GM12891 (cell line): ENCODE measurements at regions not wholly inside any gene's neighbourhood (a gene's known extent, or its start where the extent isn't known, plus 50 kb on each side); places are given as distances from the start of the nearest gene placed in this dataset.

ENCODE experiments used
- DNase-seq: peaks from one replicate; pipeline ENCODE4 v3.0.0; 2011; ENCODE audit warnings: low spot score; ENCODE audit not compliant: insufficient read length
- FAIRE-seq: peaks from 2 replicates; lab custom pipeline; 2011; peaks lifted over from hg19 to GRCh38; lab: Jason Lieb, UNC
- PAX5 ChIP-seq: IDR thresholded peaks from 2 replicates; pipeline ENCODE4 v1.6.1; 2011; ENCODE audit warnings: low read length, moderate library complexity, mild to moderate bottlenecking; ENCODE audit not compliant: insufficient read depth, severe bottlenecking
- POLR2A ChIP-seq: IDR thresholded peaks from 2 replicates; pipeline ENCODE4 v1.6.1; 2011; ENCODE audit warnings: low read depth, low read length, control low read depth
- POLR2AphosphoS5 ChIP-seq: IDR thresholded peaks from 2 replicates; pipeline ENCODE4 v1.6.1; 2011; ENCODE audit warnings: low read depth, low read length, control low read depth
- POU2F2 ChIP-seq: IDR thresholded peaks from 2 replicates; pipeline ENCODE4 v1.6.1; 2011; ENCODE audit warnings: low read depth, mild to moderate bottlenecking, control low read depth, low read length, moderate library complexity
- SPI1 ChIP-seq: IDR thresholded peaks from 2 replicates; pipeline ENCODE4 v1.6.1; 2011; ENCODE audit warnings: low read depth, low read length, control low read depth
- TAF1 ChIP-seq: IDR thresholded peaks from 2 replicates; pipeline ENCODE4 v1.6.1; 2011; ENCODE audit warnings: low read depth, low read length, control low read depth

DNA sequence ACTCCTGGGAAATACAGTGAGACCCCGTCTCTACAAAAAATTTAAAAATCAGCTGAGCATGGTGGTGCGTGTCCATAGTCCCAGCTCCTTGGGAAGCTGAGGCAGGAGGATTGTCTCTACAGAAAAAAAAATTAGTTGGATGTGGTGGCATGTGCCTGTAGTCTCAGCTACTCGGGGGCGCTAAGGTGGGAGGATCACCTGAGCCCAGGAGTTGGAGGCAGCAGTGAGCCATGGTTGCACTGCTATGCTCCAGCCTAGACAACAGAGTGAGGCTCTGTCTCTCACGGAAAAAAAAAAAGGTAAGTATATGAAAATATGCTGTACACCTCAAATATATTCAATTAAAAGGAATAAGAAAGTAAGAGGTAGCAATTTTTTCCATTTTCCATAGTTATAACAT, 92.5 kb upstream of the TGIF1 start:
- no peak for FAIRE-seq

GRCh38 chr18:3358310-3358709, 91.7 kb upstream of the TGIF1 start:
- FAIRE-seq (no peak), DNase-seq (no peak)
- TF ChIP-seq SPI1 (no peak), POU2F2 (no peak), PAX5 (no peak), TAF1 (no peak), POLR2A (no peak), POLR2AphosphoS5 (no peak)

More for the DNA sequence above, 92.5 kb upstream of the TGIF1 start:
- no peak for TF ChIP-seq POLR2AphosphoS5
- no peak for TF ChIP-seq SPI1
- TF ChIP-seq TAF1 = no peak
- TF ChIP-seq PAX5 = no peak
- no peak for TF ChIP-seq POU2F2
- no peak for TF ChIP-seq POLR2A
- no peak for DNase-seq

DNA sequence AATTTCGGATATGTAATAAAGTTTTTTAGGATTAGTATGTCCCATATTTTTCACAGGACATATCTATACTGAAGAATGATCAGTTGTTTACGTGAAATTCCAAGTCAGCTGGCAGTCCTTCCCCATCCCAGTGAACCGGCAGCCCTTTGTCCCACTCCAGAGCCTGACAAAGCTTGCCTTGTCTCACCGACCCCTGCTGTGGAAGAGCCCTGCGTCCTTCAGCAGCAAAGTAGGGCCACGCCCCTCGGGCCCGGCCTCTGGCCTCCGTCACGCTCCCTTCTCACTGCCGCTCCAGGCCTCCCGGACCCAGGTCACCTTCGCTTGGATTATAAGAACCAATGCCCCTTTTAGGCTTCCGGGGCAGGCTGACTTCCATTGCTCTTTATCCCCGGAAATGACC, 89.8 kb upstream of the TGIF1 start:
- TF ChIP-seq SPI1 = no peak
- TF ChIP-seq POLR2AphosphoS5 = no peak
- TF ChIP-seq TAF1 = no peak
- no peak for TF ChIP-seq POLR2A
- no peak for TF ChIP-seq PAX5
- TF ChIP-seq POU2F2 = no peak
- no peak for FAIRE-seq

GRCh38 chr18:3367491-3368091, 82.4 kb upstream of the TGIF1 start:
- no peak for DNase-seq
- FAIRE-seq = no peak

More for the DNA sequence above, 89.8 kb upstream of the TGIF1 start:
- DNase-seq = no peak

GRCh38 chr18:3368193-3368592, 81.8 kb upstream of the TGIF1 start:
- FAIRE-seq (no peak), DNase-seq (no peak)
- TF ChIP-seq SPI1 (no peak), POLR2A (no peak), TAF1 (no peak), POU2F2 (no peak), POLR2AphosphoS5 (no peak), PAX5 (no peak)

More at GRCh38 chr18:3367491-3368091, 82.4 kb upstream of the TGIF1 start:
- TF ChIP-seq SPI1 (no peak), POU2F2 (no peak), POLR2A (no peak), POLR2AphosphoS5 (no peak), PAX5 (no peak), TAF1 (no peak)

GRCh38 chr18:3379685-3380084, 70.3 kb upstream of the TGIF1 start:
- FAIRE-seq = no peak
- TF ChIP-seq SPI1 (no peak), PAX5 (no peak), TAF1 (no peak), POLR2A (no peak), POLR2AphosphoS5 (no peak), POU2F2 (no peak)
- no peak for DNase-seq

DNA sequence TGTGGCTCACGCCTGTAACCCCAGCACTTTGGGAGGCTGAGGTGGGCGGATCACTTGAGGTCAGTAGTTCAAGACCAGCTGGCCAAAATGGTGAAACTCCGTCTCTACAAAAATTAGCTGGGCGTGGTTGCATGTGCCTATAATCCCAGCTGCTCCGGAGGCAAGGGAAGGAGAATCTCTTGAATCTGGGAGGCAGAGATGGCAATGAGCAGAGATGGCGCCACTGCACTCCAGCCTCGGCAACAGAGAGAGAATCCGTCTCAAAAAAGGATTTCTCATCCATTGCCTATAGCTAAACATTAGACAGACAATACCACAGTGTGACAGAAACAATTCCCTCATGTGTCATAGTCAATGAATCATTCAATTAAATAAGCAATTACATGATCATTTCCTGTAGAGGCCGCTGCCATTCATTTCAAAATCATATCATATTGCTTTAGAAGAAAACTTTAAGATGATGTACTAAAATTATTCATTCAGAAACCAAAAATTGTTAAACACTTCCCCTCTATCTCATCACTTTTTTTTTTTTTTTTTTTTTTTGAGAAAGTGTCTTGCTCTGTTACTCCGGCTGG, 69.5 kb upstream of the TGIF1 start:
- FAIRE-seq (no peak), DNase-seq (no peak)
- TF ChIP-seq PAX5 (no peak), SPI1 (0 out of 2 replicates have a peak, but pooled peaks have one; percentile 6)

DNA sequence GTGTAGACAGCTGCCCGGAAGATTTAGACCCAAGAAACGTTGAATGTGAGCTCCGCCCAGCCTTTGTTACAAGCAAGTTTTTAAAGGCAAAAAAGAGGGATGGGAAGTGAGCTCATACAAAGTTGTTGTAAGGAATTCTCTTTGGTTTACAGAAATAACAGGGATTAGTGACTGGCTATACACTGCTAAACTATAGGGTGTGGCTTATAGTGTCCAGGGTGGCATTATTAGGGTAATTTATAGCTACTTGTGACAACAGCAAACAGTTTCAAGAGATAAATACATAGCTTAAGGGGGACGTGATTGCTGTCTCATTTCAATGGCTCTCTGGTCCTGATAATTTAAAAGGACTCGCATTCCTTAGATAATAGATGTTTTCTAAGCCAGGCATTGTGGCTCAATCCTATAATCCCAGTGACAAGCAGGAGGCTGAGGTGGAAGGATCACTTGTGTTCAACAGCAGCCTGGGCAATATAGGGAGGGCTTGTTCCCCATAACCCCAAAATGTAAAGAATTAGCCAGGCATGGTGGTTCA, 66.5 kb upstream of the TGIF1 start:
- TF ChIP-seq SPI1 = no peak
- TF ChIP-seq POLR2AphosphoS5 = no peak
- TF ChIP-seq POU2F2 = no peak
- TF ChIP-seq PAX5 = no peak
- TF ChIP-seq TAF1 = no peak
- TF ChIP-seq POLR2A = no peak
- no peak for DNase-seq
- FAIRE-seq = no peak

DNA sequence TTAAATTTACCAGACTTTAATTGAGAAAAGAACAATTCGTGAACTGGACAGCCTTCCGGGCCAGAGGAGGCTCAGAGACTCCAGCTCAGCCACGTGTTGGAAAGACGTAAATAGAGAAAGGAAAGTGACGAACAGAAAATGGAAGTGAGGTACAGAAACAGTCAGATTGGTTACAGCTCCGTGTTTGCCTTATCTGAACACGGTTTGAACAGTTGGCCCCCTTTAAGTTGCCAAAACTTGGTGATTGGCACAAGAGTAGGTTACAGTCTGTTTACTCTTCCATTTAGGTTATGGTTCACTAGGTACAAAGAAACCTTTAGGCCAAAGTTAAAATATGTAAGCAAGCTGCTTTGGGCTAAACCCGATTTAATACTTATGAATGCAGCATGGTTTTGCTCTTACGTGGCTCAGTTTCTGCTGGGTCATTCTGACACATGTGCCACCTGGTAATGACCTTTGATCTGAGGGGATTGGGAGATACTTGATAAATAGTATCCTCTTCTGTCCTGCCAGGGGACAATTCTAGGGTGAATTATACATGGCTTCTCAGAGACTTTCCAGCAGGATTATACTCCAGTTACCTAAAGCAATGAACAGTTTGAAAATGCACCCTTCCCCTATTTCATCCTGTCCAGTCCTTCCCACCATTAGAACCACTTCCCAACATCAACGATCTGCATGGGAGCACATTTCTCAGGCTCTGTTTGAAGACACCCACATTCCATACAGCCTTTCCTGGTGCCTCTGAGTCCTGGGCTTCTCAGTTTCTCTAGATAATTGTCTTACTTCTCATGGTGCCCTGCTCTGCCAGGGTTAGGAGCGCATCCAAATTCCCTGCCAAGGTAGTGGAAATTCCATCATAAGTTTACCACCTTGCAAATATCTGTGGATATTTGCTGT, 65.1 kb upstream of the TGIF1 start:
- no peak for TF ChIP-seq TAF1
- no peak for TF ChIP-seq PAX5
- no peak for TF ChIP-seq POLR2AphosphoS5
- TF ChIP-seq POU2F2 = no peak
- no peak for TF ChIP-seq SPI1
- TF ChIP-seq POLR2A = no peak
- FAIRE-seq (peak; percentile 91), DNase-seq (no peak)

GRCh38 chr18:3388323-3388722, 61.6 kb upstream of the TGIF1 start:
- DNase-seq (no peak), FAIRE-seq (no peak)
- TF ChIP-seq SPI1 = no peak
- TF ChIP-seq PAX5 = no peak
- no peak for TF ChIP-seq POLR2AphosphoS5
- TF ChIP-seq TAF1 = no peak
- no peak for TF ChIP-seq POU2F2
- no peak for TF ChIP-seq POLR2A
